ENCODE measurements at regions not wholly inside any gene's neighbourhood (a gene's known extent, or its start where the extent isn't known, plus 50 kb on each side); places are given as distances from the start of the nearest gene placed in this dataset.

- H3K36me3 ChIP-seq (ENCODE audit: control insufficient read depth in 3 of 3, insufficient read depth in 3 of 3, low read length in 3 of 3), result no peaks in the 10 kb centered on the region
- no peaks in the 10 kb centered on the region for H3K4me1 ChIP-seq (ENCODE audit: control insufficient read depth in 3 of 3, insufficient read depth in 3 of 3, low read length in 3 of 3)
Observed at GRCh38 chr2:60358476-60358875, 195.0 kb downstream of the BCL11A start.

GRCh38 chr2:60357996-60358395, 195.5 kb downstream of the BCL11A start:
- no peaks in the 10 kb centered on the region for H3K9me3 ChIP-seq (ENCODE audit: control insufficient read depth in 3 of 3, low read length in 3 of 3)
- no peak overlapping the region for H3K27ac ChIP-seq (ENCODE audit: low read depth, low read length)
- H3K36me3 ChIP-seq (ENCODE audit: control insufficient read depth in 3 of 3, insufficient read depth in 3 of 3, low read length in 3 of 3), result no peaks in the 10 kb centered on the region
- no peak overlapping the region for H3K4me3 ChIP-seq (ENCODE audit: low read length in 3 of 3)
- no peak overlapping the region for H3K9ac ChIP-seq (ENCODE audit: low read depth in 1 of 3, low read length in 3 of 3)
- no peaks in the 10 kb centered on the region for H3K4me1 ChIP-seq (ENCODE audit: control insufficient read depth in 3 of 3, insufficient read depth in 3 of 3, low read length in 3 of 3)
- peaks cover 0 to under 1% (median under 1%) of the 10 kb centered on the region in 3 donors for H3K27me3 ChIP-seq (ENCODE audit: control insufficient read depth in 3 of 3, insufficient read depth in 3 of 3, low read length in 3 of 3)

More at GRCh38 chr2:60358476-60358875, 195.0 kb downstream of the BCL11A start:
- no peak overlapping the region for H3K4me3 ChIP-seq (ENCODE audit: low read length in 3 of 3)
- no peaks in the 10 kb centered on the region for H3K27me3 ChIP-seq (ENCODE audit: control insufficient read depth in 3 of 3, insufficient read depth in 3 of 3, low read length in 3 of 3)
- H3K27ac ChIP-seq (ENCODE audit: low read depth, low read length), result no peak overlapping the region
- H3K9me3 ChIP-seq (ENCODE audit: control insufficient read depth in 3 of 3, low read length in 3 of 3), result no peaks in the 10 kb centered on the region
- H3K9ac ChIP-seq (ENCODE audit: low read depth in 1 of 3, low read length in 3 of 3), result no peak overlapping the region

GRCh38 chr2:60356346-60356745, 197.1 kb downstream of the BCL11A start:
- Histone ChIP-seq H3K4me1 (ENCODE audit: control insufficient read depth in 3 of 3, insufficient read depth in 3 of 3, low read length in 3 of 3) (no peaks in the 10 kb centered on the region), H3K27ac (ENCODE audit: low read depth, low read length) (no peak overlapping the region), H3K4me3 (ENCODE audit: low read length in 3 of 3) (no peak overlapping the region), H3K27me3 (ENCODE audit: control insufficient read depth in 3 of 3, insufficient read depth in 3 of 3, low read length in 3 of 3) (peaks cover 0 to 8% (median 7%) of the 10 kb centered on the region in 3 donors), H3K36me3 (ENCODE audit: control insufficient read depth in 3 of 3, insufficient read depth in 3 of 3, low read length in 3 of 3) (no peaks in the 10 kb centered on the region), H3K9me3 (ENCODE audit: control insufficient read depth in 3 of 3, low read length in 3 of 3) (no peaks in the 10 kb centered on the region), H3K9ac (ENCODE audit: low read depth in 1 of 3, low read length in 3 of 3) (no peak overlapping the region)

GRCh38 chr2:60355849-60356261, 197.6 kb downstream of the BCL11A start:
- Histone ChIP-seq H3K4me1 (ENCODE audit: control insufficient read depth in 3 of 3, insufficient read depth in 3 of 3, low read length in 3 of 3) (no peaks in the 10 kb centered on the region), H3K9ac (ENCODE audit: low read depth in 1 of 3, low read length in 3 of 3) (no peak overlapping the region), H3K27me3 (ENCODE audit: control insufficient read depth in 3 of 3, insufficient read depth in 3 of 3, low read length in 3 of 3) (peaks cover 0 to 8% (median 7%) of the 10 kb centered on the region in 3 donors)

GRCh38 chr2:60354713-60355112, 198.7 kb downstream of the BCL11A start:
- Histone ChIP-seq H3K36me3 (ENCODE audit: control insufficient read depth in 3 of 3, insufficient read depth in 3 of 3, low read length in 3 of 3) (no peaks in the 10 kb centered on the region), H3K27me3 (ENCODE audit: control insufficient read depth in 3 of 3, insufficient read depth in 3 of 3, low read length in 3 of 3) (peaks cover 0 to 8% (median 7%) of the 10 kb centered on the region in 3 donors), H3K4me3 (ENCODE audit: low read length in 3 of 3) (no peak overlapping the region), H3K27ac (ENCODE audit: low read depth, low read length) (no peak overlapping the region), H3K4me1 (ENCODE audit: control insufficient read depth in 3 of 3, insufficient read depth in 3 of 3, low read length in 3 of 3) (no peaks in the 10 kb centered on the region), H3K9ac (ENCODE audit: low read depth in 1 of 3, low read length in 3 of 3) (no peak overlapping the region), H3K9me3 (ENCODE audit: control insufficient read depth in 3 of 3, low read length in 3 of 3) (no peaks in the 10 kb centered on the region)

More at GRCh38 chr2:60355849-60356261, 197.6 kb downstream of the BCL11A start:
- H3K36me3 ChIP-seq (ENCODE audit: control insufficient read depth in 3 of 3, insufficient read depth in 3 of 3, low read length in 3 of 3), result no peaks in the 10 kb centered on the region
- no peak overlapping the region for H3K27ac ChIP-seq (ENCODE audit: low read depth, low read length)
- H3K9me3 ChIP-seq (ENCODE audit: control insufficient read depth in 3 of 3, low read length in 3 of 3), result no peaks in the 10 kb centered on the region
- H3K4me3 ChIP-seq (ENCODE audit: low read length in 3 of 3), result no peak overlapping the region

- Histone ChIP-seq H3K4me1 (ENCODE audit: control insufficient read depth in 3 of 3, insufficient read depth in 3 of 3, low read length in 3 of 3) (no peaks in the 10 kb centered on the region), H3K9me3 (ENCODE audit: control insufficient read depth in 3 of 3, low read length in 3 of 3) (no peaks in the 10 kb centered on the region), H3K27ac (ENCODE audit: low read depth, low read length) (no peak overlapping the region)
Observed at GRCh38 chr2:60353863-60354262, 199.6 kb downstream of the BCL11A start.

GRCh38 chr2:60353406-60353800, 200.1 kb downstream of the BCL11A start:
- no peak overlapping the region for H3K27ac ChIP-seq (ENCODE audit: low read depth, low read length)
- peaks cover 0 to 8% (median 7%) of the 10 kb centered on the region in 3 donors for H3K27me3 ChIP-seq (ENCODE audit: control insufficient read depth in 3 of 3, insufficient read depth in 3 of 3, low read length in 3 of 3)
- H3K4me1 ChIP-seq (ENCODE audit: control insufficient read depth in 3 of 3, insufficient read depth in 3 of 3, low read length in 3 of 3), result no peaks in the 10 kb centered on the region
- no peaks in the 10 kb centered on the region for H3K9me3 ChIP-seq (ENCODE audit: control insufficient read depth in 3 of 3, low read length in 3 of 3)
- no peak overlapping the region for H3K4me3 ChIP-seq (ENCODE audit: low read length in 3 of 3)
- no peak overlapping the region for H3K9ac ChIP-seq (ENCODE audit: low read depth in 1 of 3, low read length in 3 of 3)
- no peaks in the 10 kb centered on the region for H3K36me3 ChIP-seq (ENCODE audit: control insufficient read depth in 3 of 3, insufficient read depth in 3 of 3, low read length in 3 of 3)

More at GRCh38 chr2:60353863-60354262, 199.6 kb downstream of the BCL11A start:
- peaks cover 0 to 8% (median 7%) of the 10 kb centered on the region in 3 donors for H3K27me3 ChIP-seq (ENCODE audit: control insufficient read depth in 3 of 3, insufficient read depth in 3 of 3, low read length in 3 of 3)
- H3K9ac ChIP-seq (ENCODE audit: low read depth in 1 of 3, low read length in 3 of 3), result no peak overlapping the region
- no peak overlapping the region for H3K4me3 ChIP-seq (ENCODE audit: low read length in 3 of 3)
- no peaks in the 10 kb centered on the region for H3K36me3 ChIP-seq (ENCODE audit: control insufficient read depth in 3 of 3, insufficient read depth in 3 of 3, low read length in 3 of 3)

GRCh38 chr2:60352491-60353405, 200.7 kb downstream of the BCL11A start:
- Histone ChIP-seq H3K9ac (ENCODE audit: low read depth in 1 of 3, low read length in 3 of 3) (no peak overlapping the region), H3K27me3 (ENCODE audit: control insufficient read depth in 3 of 3, insufficient read depth in 3 of 3, low read length in 3 of 3) (peaks cover 0 to 8% (median 7%) of the 10 kb centered on the region in 3 donors), H3K36me3 (ENCODE audit: control insufficient read depth in 3 of 3, insufficient read depth in 3 of 3, low read length in 3 of 3) (no peaks in the 10 kb centered on the region), H3K9me3 (ENCODE audit: control insufficient read depth in 3 of 3, low read length in 3 of 3) (no peaks in the 10 kb centered on the region), H3K4me3 (ENCODE audit: low read length in 3 of 3) (no peak overlapping the region), H3K27ac (ENCODE audit: low read depth, low read length) (no peak overlapping the region), H3K4me1 (ENCODE audit: control insufficient read depth in 3 of 3, insufficient read depth in 3 of 3, low read length in 3 of 3) (no peaks in the 10 kb centered on the region)

- Histone ChIP-seq H3K9me3 (ENCODE audit: control insufficient read depth in 3 of 3, low read length in 3 of 3) (peaks cover 0 to 3% (median 0%) of the 10 kb centered on the region in 3 donors), H3K9ac (ENCODE audit: low read depth in 1 of 3, low read length in 3 of 3) (no peak overlapping the region), H3K4me3 (ENCODE audit: low read length in 3 of 3) (no peak overlapping the region), H3K27ac (ENCODE audit: low read depth, low read length) (no peak overlapping the region), H3K27me3 (ENCODE audit: control insufficient read depth in 3 of 3, insufficient read depth in 3 of 3, low read length in 3 of 3) (peaks cover 0 to 8% (median 7%) of the 10 kb centered on the region in 3 donors), H3K4me1 (ENCODE audit: control insufficient read depth in 3 of 3, insufficient read depth in 3 of 3, low read length in 3 of 3) (no peaks in the 10 kb centered on the region), H3K36me3 (ENCODE audit: control insufficient read depth in 3 of 3, insufficient read depth in 3 of 3, low read length in 3 of 3) (no peaks in the 10 kb centered on the region)
Observed at GRCh38 chr2:60351802-60352201, 201.7 kb downstream of the BCL11A start.

GRCh38 chr2:60351321-60351720, 202.1 kb downstream of the BCL11A start:
- H3K27ac ChIP-seq (ENCODE audit: low read depth, low read length), result no peak overlapping the region
- peaks cover 0 to 8% (median 7%) of the 10 kb centered on the region in 3 donors for H3K27me3 ChIP-seq (ENCODE audit: control insufficient read depth in 3 of 3, insufficient read depth in 3 of 3, low read length in 3 of 3)
- H3K4me3 ChIP-seq (ENCODE audit: low read length in 3 of 3), result no peak overlapping the region
- H3K36me3 ChIP-seq (ENCODE audit: control insufficient read depth in 3 of 3, insufficient read depth in 3 of 3, low read length in 3 of 3), result no peaks in the 10 kb centered on the region
- H3K4me1 ChIP-seq (ENCODE audit: control insufficient read depth in 3 of 3, insufficient read depth in 3 of 3, low read length in 3 of 3), result no peaks in the 10 kb centered on the region
- H3K9ac ChIP-seq (ENCODE audit: low read depth in 1 of 3, low read length in 3 of 3), result no peak overlapping the region
- H3K9me3 ChIP-seq (ENCODE audit: control insufficient read depth in 3 of 3, low read length in 3 of 3), result peaks cover 0 to 3% (median 2%) of the 10 kb centered on the region in 3 donors

All from skeletal muscle tissue (tissue), 3 donors.